ENCODE measurements at regions not wholly inside any gene's neighbourhood (a gene's known extent, or its start where the extent isn't known, plus 50 kb on each side); places are given as distances from the start of the nearest gene placed in this dataset.

DNA sequence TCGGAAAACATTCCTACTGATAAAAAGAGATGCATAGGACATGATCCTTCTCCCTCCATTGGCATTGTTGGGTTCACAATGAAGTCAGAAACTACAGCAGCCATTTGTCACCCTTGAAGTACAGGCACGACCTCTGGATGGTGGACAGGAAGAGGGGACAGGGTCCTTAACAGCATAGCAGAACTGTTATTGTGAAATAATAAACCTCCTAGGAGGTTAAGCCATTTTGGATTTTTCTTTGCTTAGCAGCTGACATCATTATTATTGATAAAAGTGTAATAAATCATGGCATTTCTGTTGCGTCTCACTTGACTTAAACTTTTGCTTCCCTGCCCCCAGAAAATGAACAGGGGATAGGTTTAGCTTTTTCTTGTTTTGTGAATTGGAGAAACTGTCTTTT, 134.3 kb upstream of the SASH1 start:
- TF ChIP-seq POLR2A (IDR thresholded peaks at IDR 0.05): no peak
- TF ChIP-seq, protein P1, sequence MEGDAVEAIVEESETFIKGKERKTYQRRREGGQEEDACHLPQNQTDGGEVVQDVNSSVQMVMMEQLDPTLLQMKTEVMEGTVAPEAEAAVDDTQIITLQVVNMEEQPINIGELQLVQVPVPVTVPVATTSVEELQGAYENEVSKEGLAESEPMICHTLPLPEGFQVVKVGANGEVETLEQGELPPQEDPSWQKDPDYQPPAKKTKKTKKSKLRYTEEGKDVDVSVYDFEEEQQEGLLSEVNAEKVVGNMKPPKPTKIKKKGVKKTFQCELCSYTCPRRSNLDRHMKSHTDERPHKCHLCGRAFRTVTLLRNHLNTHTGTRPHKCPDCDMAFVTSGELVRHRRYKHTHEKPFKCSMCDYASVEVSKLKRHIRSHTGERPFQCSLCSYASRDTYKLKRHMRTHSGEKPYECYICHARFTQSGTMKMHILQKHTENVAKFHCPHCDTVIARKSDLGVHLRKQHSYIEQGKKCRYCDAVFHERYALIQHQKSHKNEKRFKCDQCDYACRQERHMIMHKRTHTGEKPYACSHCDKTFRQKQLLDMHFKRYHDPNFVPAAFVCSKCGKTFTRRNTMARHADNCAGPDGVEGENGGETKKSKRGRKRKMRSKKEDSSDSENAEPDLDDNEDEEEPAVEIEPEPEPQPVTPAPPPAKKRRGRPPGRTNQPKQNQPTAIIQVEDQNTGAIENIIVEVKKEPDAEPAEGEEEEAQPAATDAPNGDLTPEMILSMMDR (IDR thresholded peaks at IDR 0.05): no peak

Data from body of pancreas (tissue), 4 donors.